A673 (cell line): ENCODE measurements at regions not wholly inside any gene's neighbourhood (a gene's known extent, or its start where the extent isn't known, plus 50 kb on each side); places are given as distances from the start of the nearest gene placed in this dataset.

Source experiments
- BruUV-seq: library from RNA; stranded (reverse); fragments of 400-500 nt; replicated peaks from 2 replicates; lab custom pipeline; 2021; lab: Mats Ljungman, UMichigan
- CTCF ChIA-PET: fragments of 300-600 bp; sonication (Branson Sonifier 250); formaldehyde crosslinking; loops from one replicate; lab custom pipeline; 2022; ENCODE audit warnings: antibody characterized with exemption; lab: Charles Lee
- POLR2A ChIA-PET: fragments of 300-600 bp; sonication (Branson Sonifier 250); formaldehyde crosslinking; loops from one replicate; lab custom pipeline; 2022; ENCODE audit warnings: antibody characterized with exemption; ENCODE audit not compliant: low non-redundant PET; lab: Charles Lee
- DNase-seq: peaks from one replicate; pipeline ENCODE4 v3.0.0-alpha.2; 2015; ENCODE audit warnings: low spot score
- H3K27ac ChIP-seq: fragments of 200-600 bp; sonication (generic); 2 replicates; pipeline ENCODE4 v1.5.1; 2016; ENCODE audit warnings: mixed run types, low read depth, mild to moderate bottlenecking, mixed read lengths, antibody characterized with exemption, low read length; ENCODE audit not compliant: poor library complexity, severe bottlenecking
- H3K27me3 ChIP-seq: fragments of 200-600 bp; sonication (generic); replicated peaks from 2 replicates; pipeline ENCODE4 v1.6.1; 2017; ENCODE audit warnings: mixed run types, low read depth, mild to moderate bottlenecking, mixed read lengths, antibody characterized with exemption, low read length; ENCODE audit not compliant: insufficient read depth, poor library complexity
- H3K36me3 ChIP-seq: fragments of 200-600 bp; sonication (generic); 2 replicates; pipeline ENCODE4 v1.6.1; 2016; ENCODE audit warnings: mixed run types, mild to moderate bottlenecking, mixed read lengths, antibody characterized with exemption, low read length; ENCODE audit not compliant: insufficient read depth, poor library complexity, severe bottlenecking
- H3K4me1 ChIP-seq: fragments of 200-600 bp; sonication (generic); 2 replicates; pipeline ENCODE4 v1.6.1; 2017; ENCODE audit warnings: mixed run types, mild to moderate bottlenecking, mixed read lengths, antibody characterized with exemption, low read length; ENCODE audit not compliant: insufficient read depth, poor library complexity, severe bottlenecking
- H3K4me3 ChIP-seq: fragments of 200-600 bp; sonication (generic); 2 replicates; pipeline ENCODE4 v1.5.1; 2016; ENCODE audit warnings: low read depth, mixed run types, mild to moderate bottlenecking, mixed read lengths, low read length; ENCODE audit not compliant: poor library complexity, severe bottlenecking
- H3K9me3 ChIP-seq: fragments of 200-600 bp; sonication (generic); 2 replicates; pipeline ENCODE4 v1.6.1; 2016; ENCODE audit warnings: mixed run types, low read depth, mild to moderate bottlenecking, mixed read lengths, antibody characterized with exemption, low read length; ENCODE audit not compliant: poor library complexity, severe bottlenecking
- CTCF ChIP-seq: fragments of 300-800, 200-600 bp; sonication (generic); conservative IDR thresholded peaks from 2 replicates; pipeline ENCODE4 v1.5.1; 2017; ENCODE audit warnings: low read depth, mild to moderate bottlenecking, antibody characterized with exemption, low read length, moderate library complexity, mixed read lengths
- EZH2 ChIP-seq: fragments of 200-600 bp; sonication (generic); IDR thresholded peaks from 2 replicates; pipeline ENCODE4 v1.6.1; 2017; ENCODE audit warnings: borderline replicate concordance, low read depth, mild to moderate bottlenecking, mixed read lengths, antibody characterized with exemption, low read length; ENCODE audit not compliant: poor library complexity, severe bottlenecking
- intact Hi-C: fragments of 100-400 bp; cut with micrococcal nuclease; formaldehyde crosslinking; loops from one replicate; pipeline ENCODE4 v1.10.0; 2022; ENCODE audit not compliant: unreplicated experiment

- H3K27me3 ChIP-seq = no peaks in the 10 kb centered on the region
- ChIA-PET POLR2A (interaction anchor here (0.7 kb wide), 1 partner anchor 60 kb away, joined by 3 read pairs; no protein-coding TSS in a partner anchor), CTCF (interaction anchor here (0.5 to 1.1 kb wide), 4 partner anchors 32 to 459 kb away, joined by 3 to 5 read pairs (median 4); no protein-coding TSS in a partner anchor)
- H3K4me1 ChIP-seq = no peaks in the 10 kb centered on the region
- no peak overlapping the region for H3K4me3 ChIP-seq
- no peaks in the 10 kb centered on the region for H3K36me3 ChIP-seq
- no TSS peak for BruUV-seq
- TF ChIP-seq EZH2 (no peak), CTCF (peak; percentile 95)
- intact Hi-C loops = loop anchor here (1.0 to 10.0 kb wide), 3 partner anchors 54 to 438 kb away; partner anchors contain the start of gene ARHGAP21
- H3K9me3 ChIP-seq = no peaks in the 10 kb centered on the region
- no peak overlapping the region for H3K27ac ChIP-seq
- DNase-seq = peak; percentile 86
Observed at GRCh38 chr10:25080880-25081581, 64.6 kb downstream of the THNSL1 start.

GRCh38 chr10:25082276-25083204, 66.1 kb downstream of the THNSL1 start:
- H3K27ac ChIP-seq = no peak overlapping the region
- ChIA-PET POLR2A (no interaction called here), CTCF (no interaction called here)
- no peak for DNase-seq
- no peaks in the 10 kb centered on the region for H3K9me3 ChIP-seq
- no TSS peak for BruUV-seq
- intact Hi-C loops = loop anchor here (5.0 to 10.0 kb wide), 2 partner anchors 55 to 358 kb away; partner anchors contain the start of gene ARHGAP21
- no peak overlapping the region for H3K4me3 ChIP-seq
- TF ChIP-seq CTCF (no peak), EZH2 (no peak)
- no peaks in the 10 kb centered on the region for H3K27me3 ChIP-seq
- H3K36me3 ChIP-seq = no peaks in the 10 kb centered on the region
- no peaks in the 10 kb centered on the region for H3K4me1 ChIP-seq

GRCh38 chr10:25083546-25084111, 67.2 kb downstream of the THNSL1 start:
- ChIA-PET POLR2A (no interaction called here), CTCF (no interaction called here)
- no TSS peak for BruUV-seq
- intact Hi-C loops = loop anchor here (5.0 to 10.0 kb wide), 2 partner anchors 56 to 359 kb away; partner anchors contain the start of gene ARHGAP21
- H3K4me3 ChIP-seq = no peak overlapping the region
- no peak for DNase-seq
- no peaks in the 10 kb centered on the region for H3K4me1 ChIP-seq
- H3K27ac ChIP-seq = no peak overlapping the region
- no peak for TF ChIP-seq CTCF
- no peak for TF ChIP-seq EZH2
- H3K9me3 ChIP-seq = no peaks in the 10 kb centered on the region
- H3K27me3 ChIP-seq = no peaks in the 10 kb centered on the region
- H3K36me3 ChIP-seq = no peaks in the 10 kb centered on the region
